ENCODE measurements at regions not wholly inside any gene's neighbourhood (a gene's known extent, or its start where the extent isn't known, plus 50 kb on each side); places are given as distances from the start of the nearest gene placed in this dataset.

- no peak for DNase-seq
These were observed 974.2 kb downstream of the NSUN3 start for GRCh38 chr3:95037097-95037496.

GRCh38 chr3:95037927-95038326 lies 975.1 kb downstream of the NSUN3 start:
- no peak for DNase-seq

- no peak for DNase-seq
These were observed 981.2 kb downstream of the NSUN3 start for GRCh38 chr3:95044101-95044500.

DNA sequence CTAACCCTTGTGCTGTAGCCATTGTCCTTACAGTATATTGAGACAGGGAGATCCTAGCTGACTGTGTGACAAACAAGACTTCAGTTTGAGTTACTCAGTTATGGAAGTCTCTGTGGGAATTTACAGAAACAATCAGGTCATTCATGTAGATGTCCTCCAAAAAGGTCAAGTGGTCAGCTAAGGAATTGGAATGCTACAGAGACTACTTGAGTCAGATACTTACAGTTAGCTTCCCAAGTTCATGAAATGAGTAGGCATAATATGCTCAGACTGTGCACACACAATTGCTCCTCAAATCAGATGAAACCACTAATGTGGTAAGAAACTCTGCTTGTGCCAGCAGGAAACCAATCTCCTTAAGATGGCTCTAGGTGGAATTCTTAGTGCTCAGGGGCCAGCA lies 985.7 kb downstream of the NSUN3 start:
- DNase-seq: no peak

- no peak for DNase-seq
These were observed 987.0 kb downstream of the NSUN3 start for GRCh38 chr3:95049841-95050240.

DNA sequence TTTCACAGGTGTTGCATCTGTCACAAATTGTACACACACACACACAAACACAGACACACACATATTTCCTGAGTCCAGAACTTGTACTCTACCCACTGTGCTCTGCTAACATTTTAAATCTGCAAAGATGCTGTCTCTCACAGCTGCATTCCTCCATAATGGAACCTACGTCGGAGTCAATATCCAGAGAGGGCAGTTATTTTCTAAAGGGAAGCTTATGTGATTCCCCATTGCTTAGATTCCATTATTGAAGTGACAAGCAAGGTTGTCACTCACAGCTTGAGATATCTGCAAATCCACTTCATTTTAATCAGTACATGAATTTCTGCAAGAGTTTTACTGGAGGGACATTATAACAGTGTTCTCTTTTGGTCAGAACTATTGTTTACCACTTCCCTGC lies 992.4 kb downstream of the NSUN3 start:
- DNase-seq: no peak

DNA sequence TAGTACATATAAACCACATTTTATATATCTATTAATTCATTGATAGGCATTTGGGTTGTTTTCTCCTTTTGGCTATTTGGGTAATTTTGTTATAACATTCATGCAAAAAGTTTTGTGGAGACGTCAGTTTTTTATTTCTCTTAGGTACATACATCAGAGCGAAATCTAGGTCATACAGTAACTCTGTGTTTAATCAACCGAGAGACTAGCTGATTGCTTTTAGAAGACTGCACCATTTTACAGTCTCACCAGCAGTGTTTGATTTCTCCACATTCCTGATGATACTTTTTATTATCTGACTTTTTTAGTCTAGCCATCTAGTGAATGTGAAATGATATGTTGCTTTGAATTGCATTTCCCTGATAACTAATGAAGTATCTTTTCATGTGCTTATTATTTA lies 1019.3 kb downstream of the NSUN3 start:
- no peak for DNase-seq

GRCh38 chr3:95084738-95085137 lies 1021.9 kb downstream of the NSUN3 start:
- no peak for DNase-seq

DNA sequence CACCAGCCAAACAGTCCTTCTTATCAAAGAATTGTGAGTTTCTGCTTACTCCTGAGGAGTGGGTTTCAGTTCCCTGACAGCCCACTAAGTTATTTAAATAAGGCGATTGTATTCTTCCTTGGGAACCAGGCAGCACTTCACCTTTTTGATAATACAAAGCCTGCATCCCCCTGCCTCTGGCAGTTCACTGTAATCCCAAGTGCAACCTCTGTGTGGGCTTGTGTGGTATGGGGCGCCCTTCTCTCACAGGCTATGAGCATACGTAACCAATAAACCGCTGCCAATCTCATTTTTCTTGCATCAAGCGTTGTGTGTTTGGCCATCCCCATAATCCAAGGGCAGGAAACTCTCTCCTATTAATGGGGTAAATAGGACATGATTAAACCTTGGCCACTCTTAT lies 1025.6 kb downstream of the NSUN3 start:
- DNase-seq: no peak

DNA sequence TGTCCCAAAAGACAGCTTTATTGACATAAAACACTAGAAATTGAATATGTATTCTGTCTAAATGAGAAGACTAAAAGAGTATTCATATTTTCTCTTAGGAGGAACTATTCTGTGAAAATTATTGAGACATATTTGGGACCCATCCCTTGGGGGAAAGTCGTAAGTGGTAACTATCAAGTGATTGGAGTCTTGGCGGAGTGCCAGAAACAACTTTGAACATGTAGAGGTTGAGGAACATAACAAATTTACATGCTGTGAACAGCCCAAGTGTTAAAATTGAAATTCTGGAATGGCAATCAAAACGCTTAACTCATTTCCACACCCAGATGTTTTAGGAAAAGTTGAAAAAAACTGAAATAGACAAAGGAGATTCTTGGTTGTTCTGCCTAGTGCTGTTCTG lies 1034.6 kb downstream of the NSUN3 start:
- DNase-seq: peak; percentile 19

- DNase-seq: no peak
These were observed 1058.1 kb downstream of the NSUN3 start for GRCh38 chr3:95120921-95121320.

DNA sequence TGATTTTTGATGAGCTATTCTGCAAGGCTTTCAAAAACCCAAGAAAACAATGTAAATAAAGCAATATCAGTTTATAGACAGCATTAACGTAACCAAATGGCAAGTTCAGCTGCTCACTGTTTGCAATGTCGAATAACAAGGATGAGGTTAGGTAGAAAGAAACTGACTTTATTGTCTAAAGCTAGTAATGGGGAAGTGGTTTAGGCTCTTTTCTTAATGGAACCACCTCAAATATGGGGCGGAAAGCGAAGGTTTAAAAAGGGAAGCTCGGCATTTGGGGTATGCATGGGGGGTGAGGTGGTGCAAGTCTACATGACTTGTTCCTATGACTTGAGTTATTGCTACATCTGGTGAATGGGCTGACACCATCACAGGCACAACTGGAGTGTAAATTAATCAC lies 1060.2 kb downstream of the NSUN3 start:
- no peak for DNase-seq

DNA sequence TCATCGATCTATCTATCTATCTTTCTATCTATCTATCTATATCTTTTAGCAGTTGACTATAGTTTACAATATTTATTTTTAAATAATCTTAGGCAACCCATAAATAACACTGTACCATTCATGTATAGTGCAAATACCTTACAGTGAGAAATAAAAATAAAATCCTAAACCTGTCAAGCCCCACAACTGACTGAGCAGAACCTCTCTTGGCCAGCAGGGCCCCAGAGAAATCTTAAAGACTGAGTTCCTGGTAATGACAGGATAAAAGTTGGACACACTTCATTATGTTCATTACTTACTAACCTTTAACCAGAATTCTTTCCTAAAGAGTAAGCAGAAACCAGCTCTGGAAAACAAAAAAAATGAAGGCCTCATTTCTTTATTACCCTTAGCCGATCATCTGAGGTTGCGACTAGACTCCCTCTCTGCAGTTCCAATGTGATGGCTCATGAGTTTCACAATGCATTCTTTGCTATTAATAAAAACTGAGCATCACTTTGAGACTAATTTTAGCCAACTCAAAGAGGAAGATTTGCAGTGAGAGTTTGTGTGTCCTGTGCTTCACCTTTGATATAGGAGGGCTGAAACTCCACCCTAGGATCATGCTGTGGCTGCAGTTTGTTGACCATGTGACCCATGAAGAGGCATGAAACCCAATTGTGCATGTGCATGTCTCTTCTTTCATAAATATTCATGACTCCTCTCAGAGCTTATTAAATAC lies 1072.0 kb downstream of the NSUN3 start:
- no peak for DNase-seq

- DNase-seq: no peak
These were observed 1085.2 kb downstream of the NSUN3 start for GRCh38 chr3:95148107-95148506.

GRCh38 chr3:95151590-95151989 lies 1088.7 kb downstream of the NSUN3 start:
- DNase-seq: no peak

DNA sequence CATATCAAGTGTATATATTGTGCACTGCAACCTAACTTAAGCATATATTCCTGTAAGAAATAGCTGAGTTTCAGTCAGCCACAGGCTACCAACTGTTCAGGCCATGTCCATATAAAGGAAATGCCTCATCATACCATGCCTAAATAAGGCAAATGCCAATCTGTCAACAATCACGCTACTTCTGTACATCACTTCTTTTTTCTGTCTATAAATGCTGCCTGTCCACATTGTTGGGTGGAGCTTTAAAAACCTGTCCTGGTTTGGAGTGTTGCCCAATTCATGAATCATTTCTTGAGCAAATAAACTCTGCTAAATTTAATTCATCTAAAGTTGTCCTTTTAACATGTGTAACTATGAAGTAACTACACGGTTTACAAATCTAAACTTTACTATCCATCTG lies 1091.9 kb downstream of the NSUN3 start:
- peak; percentile 62 for DNase-seq

DNA sequence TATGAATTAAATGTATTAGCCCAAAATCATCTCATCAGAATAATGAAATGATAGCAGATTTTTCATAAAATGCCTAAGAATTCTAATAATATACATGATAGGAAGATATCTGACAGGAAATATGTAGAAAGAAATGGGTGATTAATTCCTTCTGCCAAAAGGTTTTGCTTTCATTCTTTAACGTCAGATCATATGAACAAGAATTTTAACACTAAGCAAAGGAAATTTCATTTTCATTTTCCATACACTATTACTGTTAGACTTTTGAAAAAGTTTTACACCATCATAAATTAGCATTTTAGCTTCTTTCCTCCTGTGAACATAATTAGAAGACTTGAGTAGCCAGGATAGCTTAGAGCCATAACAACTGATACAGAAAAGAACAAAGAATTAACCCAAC lies 1099.9 kb downstream of the NSUN3 start:
- DNase-seq: no peak

DNA sequence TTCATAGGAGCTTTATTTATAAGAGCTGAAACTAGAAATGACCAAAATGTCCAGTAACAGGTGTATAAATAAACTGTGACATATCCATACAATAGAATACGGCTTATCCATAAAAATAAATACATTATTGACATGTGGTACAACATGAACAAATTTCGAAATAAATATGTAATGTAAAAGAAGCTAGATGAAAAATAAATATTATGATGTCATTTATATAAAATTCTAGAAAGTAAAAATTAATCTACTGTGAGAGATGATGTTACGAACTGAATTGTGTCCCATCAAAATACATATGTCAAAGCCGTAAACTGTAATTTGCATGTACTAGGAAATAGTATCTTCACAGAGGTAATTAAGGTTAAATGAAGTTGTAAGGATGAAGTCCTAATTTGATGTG lies 1104.9 kb downstream of the NSUN3 start:
- DNase-seq: no peak

DNA sequence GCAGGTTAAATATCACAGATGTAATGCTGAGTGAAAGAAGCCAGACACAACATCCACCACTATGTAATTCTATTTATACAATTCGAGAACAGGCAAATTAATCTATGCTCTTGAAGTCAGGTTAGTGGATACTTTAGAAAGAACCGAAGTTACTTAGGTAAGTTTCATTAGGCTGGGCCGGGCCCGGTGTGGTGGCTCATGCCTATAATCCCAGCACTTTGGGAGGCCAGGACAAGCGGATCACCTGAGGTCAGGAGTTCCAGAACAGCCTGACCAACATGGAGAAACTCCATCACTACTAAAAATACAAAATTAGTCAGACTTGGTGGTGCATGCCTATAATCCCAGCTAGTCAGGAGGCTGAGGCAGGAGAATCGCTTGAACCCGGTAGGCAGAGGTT lies 1105.7 kb downstream of the NSUN3 start:
- no peak for DNase-seq

DNA sequence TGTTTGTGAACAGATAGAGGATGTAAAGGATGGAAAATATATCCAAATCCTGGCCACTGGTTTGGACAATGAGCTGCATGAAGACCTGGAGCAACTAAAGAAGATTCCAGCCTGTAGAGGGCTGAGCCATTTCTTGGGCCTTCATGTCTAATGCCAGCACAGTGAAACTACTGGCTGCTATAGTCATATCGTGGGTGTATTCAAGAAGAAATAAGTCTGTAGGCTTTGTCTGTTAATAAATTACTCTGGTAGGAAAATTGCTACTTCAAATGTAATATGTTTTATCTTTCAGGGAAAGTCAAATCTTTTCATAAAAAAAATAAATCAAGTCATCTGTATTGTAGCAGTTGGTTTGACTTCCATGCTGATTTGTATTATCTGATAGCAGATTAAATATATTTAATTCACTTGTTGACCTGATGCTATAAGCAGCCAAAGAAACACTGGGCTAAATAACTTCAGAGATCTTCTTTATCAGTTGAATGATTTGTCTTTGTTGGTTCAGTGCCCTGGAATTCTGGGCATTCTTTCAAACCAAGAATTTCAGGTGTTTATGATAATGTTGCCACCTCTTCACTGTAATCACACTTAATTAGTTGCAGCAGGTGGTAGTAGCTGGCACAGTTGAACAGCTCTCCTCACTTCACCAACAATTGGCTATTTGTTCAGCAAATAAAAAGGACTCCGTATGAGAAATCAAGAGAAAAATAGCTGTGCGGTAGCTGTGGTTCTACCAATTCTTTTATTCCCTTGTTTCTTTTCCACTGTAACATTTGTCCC lies 1109.5 kb downstream of the NSUN3 start:
- DNase-seq: no peak

DNA sequence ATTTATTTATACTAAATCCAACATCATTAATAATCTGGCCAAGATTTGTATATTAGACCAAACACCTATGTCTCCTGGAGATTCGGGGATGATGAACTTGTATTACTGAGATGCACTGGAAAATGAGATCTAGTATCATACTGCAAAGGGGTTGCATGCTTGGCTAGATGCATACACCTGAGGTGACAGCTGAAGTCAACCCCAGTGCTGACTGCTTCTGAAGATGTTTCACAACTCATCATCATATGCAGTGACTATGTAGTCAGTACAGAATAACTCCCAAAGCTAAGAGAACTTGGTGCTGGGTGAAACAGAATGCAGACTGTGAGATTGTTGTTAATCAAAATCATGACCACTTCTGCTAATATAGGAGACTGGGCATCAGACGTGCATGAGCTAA lies 1114.2 kb downstream of the NSUN3 start:
- no peak for DNase-seq

DNA sequence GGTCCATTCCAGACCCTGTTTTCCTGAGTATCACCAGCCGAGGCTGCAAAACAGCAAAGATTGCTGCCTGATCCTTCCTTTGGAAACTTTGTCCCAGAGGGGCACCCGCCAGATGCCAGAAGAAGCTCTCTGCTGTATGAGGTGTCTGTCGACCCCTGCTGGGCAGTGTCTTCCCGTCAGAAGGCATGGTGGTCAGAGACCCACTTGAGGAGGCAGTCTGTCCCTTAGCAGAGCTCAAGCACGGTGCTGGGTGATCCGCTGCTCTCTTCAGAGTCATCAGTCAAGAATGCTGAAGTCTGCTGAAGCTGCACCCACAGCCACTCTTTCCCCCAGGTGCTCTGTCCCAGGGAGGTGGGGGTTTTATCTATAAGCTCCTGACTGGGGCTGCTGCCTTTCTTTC lies 1121.2 kb downstream of the NSUN3 start:
- DNase-seq: no peak

GRCh38 chr3:95189348-95189747 lies 1126.5 kb downstream of the NSUN3 start:
- DNase-seq: no peak

GRCh38 chr3:95197661-95198060 lies 1134.8 kb downstream of the NSUN3 start:
- DNase-seq: no peak

GRCh38 chr3:95200384-95200783 lies 1137.5 kb downstream of the NSUN3 start:
- no peak for DNase-seq
